ENCODE measurements at regions not wholly inside any gene's neighbourhood (a gene's known extent, or its start where the extent isn't known, plus 50 kb on each side); places are given as distances from the start of the nearest gene placed in this dataset.
A peak's percentile ranks its signal among the peaks of the same experiment; 100 is the strongest.

DNA sequence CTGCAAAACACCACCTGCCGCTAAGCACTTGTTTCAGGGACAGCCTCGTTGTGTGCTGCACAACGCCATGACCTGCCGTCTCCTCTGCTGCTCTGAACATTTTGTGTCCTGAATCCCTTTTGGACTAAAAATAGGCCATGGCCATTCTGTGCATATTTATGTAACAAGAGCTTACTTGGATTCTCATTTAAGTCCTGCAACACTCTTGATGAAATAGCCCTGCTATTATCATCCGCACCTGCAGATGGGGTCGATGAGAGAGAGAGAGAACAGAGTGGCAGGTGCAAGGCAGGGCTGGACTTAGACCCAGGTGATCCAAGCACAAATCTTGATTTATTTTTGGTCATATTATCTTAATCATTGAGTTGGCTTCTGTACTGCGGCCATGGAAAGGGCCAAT is 121.2 kb upstream of the PRKCQ start:
- dilution Hi-C loops (cut with MboI; ENCODE audit: extremely low pct_ligation_motif_present, low sequenced_read_pairs) (no loop called here), intact Hi-C loops (cut with micrococcal nuclease) (no loop called here)
- Histone ChIP-seq H3K9me3 (replicated peaks; ENCODE audit: control insufficient read depth, insufficient read depth, low read length) (no peaks in the 10 kb centered on the region), H3K27ac (ENCODE audit: insufficient read depth, low read depth, low read length) (no peak overlapping the region), H4K20me1 (replicated peaks; ENCODE audit: control insufficient read depth, extremely low read depth, insufficient read depth, low read length) (no peaks in the 10 kb centered on the region), H3K36me3 (ENCODE audit: control insufficient read depth in 2 of 2, extremely low read depth in 1 of 2, insufficient read depth in 2 of 2, low read length in 2 of 2) (no peaks in the 10 kb centered on the region), H3K27me3 (ENCODE audit: control insufficient read depth in 2 of 2, insufficient read depth in 2 of 2, low read length in 2 of 2) (peaks cover 0 to 2% of the 10 kb centered on the region in 2 experiments), H3K4me2 (ENCODE audit: insufficient read depth, low read length) (no peak overlapping the region), H3K9ac (replicated peaks; ENCODE audit: extremely low read depth, insufficient read depth, low read length) (no peak overlapping the region), H2AFZ (ENCODE audit: low read depth, low read length) (no peak overlapping the region), H3K4me1 (ENCODE audit: control insufficient read depth, extremely low read depth, insufficient read depth, low read length) (no peaks in the 10 kb centered on the region), H3K4me3 (replicated peaks in 1 of 3; ENCODE audit: insufficient read depth in 1 of 3, low read depth in 1 of 3, low read length in 3 of 3) (no peak overlapping the region), H3K79me2 (ENCODE audit: control insufficient read depth, insufficient read depth, low read length) (no peaks in the 10 kb centered on the region), H3K9me1 (replicated peaks; ENCODE audit: control insufficient read depth, extremely low read depth, insufficient read depth, low read length) (no peaks in the 10 kb centered on the region)
- TF ChIP-seq, protein P1, sequence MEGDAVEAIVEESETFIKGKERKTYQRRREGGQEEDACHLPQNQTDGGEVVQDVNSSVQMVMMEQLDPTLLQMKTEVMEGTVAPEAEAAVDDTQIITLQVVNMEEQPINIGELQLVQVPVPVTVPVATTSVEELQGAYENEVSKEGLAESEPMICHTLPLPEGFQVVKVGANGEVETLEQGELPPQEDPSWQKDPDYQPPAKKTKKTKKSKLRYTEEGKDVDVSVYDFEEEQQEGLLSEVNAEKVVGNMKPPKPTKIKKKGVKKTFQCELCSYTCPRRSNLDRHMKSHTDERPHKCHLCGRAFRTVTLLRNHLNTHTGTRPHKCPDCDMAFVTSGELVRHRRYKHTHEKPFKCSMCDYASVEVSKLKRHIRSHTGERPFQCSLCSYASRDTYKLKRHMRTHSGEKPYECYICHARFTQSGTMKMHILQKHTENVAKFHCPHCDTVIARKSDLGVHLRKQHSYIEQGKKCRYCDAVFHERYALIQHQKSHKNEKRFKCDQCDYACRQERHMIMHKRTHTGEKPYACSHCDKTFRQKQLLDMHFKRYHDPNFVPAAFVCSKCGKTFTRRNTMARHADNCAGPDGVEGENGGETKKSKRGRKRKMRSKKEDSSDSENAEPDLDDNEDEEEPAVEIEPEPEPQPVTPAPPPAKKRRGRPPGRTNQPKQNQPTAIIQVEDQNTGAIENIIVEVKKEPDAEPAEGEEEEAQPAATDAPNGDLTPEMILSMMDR (IDR thresholded peaks at IDR 0.05; ENCODE audit: extremely low read depth in 1 of 2, insufficient read depth in 1 of 2, low read depth in 1 of 2, low read length in 2 of 2), result peak in 1 of 2 donors; percentile 26
- no peak for TF ChIP-seq FOS (IDR thresholded peaks at IDR 0.05; ENCODE audit: borderline replicate concordance, insufficient read depth, low read length)
- no TSS peak for BruUV-seq (replicated peaks)
- peak; percentile 26 for DNase-seq (ENCODE audit: low read depth, low spot score)
- FAIRE-seq, result no peak
- ChIA-PET POLR2A (no interaction called here), CTCF (no interaction called here)

DNA sequence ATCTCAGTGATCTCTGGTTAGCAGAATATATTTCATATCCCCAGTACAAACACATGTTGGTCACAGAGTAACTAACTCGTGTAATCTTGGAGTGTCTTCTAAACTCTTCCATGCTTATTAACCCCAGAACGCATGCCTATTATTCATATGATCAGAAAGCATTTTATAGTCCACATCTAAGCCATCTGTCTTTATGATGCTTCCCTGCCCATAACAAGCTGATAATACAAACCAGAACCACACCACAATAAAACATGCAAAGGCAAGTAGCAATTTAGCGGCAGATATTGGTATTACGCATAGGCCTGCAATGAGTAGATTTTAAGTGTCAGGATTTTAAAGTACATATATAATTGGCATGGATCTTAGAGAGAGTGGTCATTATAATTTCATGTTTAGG is 120.0 kb upstream of the PRKCQ start:
- no peaks in the 10 kb centered on the region for H4K20me1 ChIP-seq (replicated peaks; ENCODE audit: control insufficient read depth, extremely low read depth, insufficient read depth, low read length)
- ChIA-PET CTCF (interaction anchor here (1.1 kb wide), 1 partner anchor 22 kb away, joined by 3 read pairs; no protein-coding TSS in a partner anchor), POLR2A (no interaction called here)
- no peak overlapping the region for H3K4me3 ChIP-seq (replicated peaks in 1 of 3; ENCODE audit: insufficient read depth in 1 of 3, low read depth in 1 of 3, low read length in 3 of 3)
- intact Hi-C loops (cut with micrococcal nuclease) (no loop called here), dilution Hi-C loops (cut with MboI; ENCODE audit: extremely low pct_ligation_motif_present, low sequenced_read_pairs) (no loop called here)
- H3K79me2 ChIP-seq (ENCODE audit: control insufficient read depth, insufficient read depth, low read length), result no peaks in the 10 kb centered on the region
- DNase-seq (ENCODE audit: low read depth, low spot score) (no peak), FAIRE-seq (no peak)
- no peaks in the 10 kb centered on the region for H3K9me3 ChIP-seq (replicated peaks; ENCODE audit: control insufficient read depth, insufficient read depth, low read length)
- no peaks in the 10 kb centered on the region for H3K9me1 ChIP-seq (replicated peaks; ENCODE audit: control insufficient read depth, extremely low read depth, insufficient read depth, low read length)
- H2AFZ ChIP-seq (ENCODE audit: low read depth, low read length), result no peak overlapping the region
- H3K36me3 ChIP-seq (ENCODE audit: control insufficient read depth in 2 of 2, extremely low read depth in 1 of 2, insufficient read depth in 2 of 2, low read length in 2 of 2), result no peaks in the 10 kb centered on the region
- no peak overlapping the region for H3K27ac ChIP-seq (ENCODE audit: insufficient read depth, low read depth, low read length)
- no peak overlapping the region for H3K9ac ChIP-seq (replicated peaks; ENCODE audit: extremely low read depth, insufficient read depth, low read length)
- H3K27me3 ChIP-seq (ENCODE audit: control insufficient read depth in 2 of 2, insufficient read depth in 2 of 2, low read length in 2 of 2), result peaks cover 0 to 2% of the 10 kb centered on the region in 2 experiments
- no peak overlapping the region for H3K4me2 ChIP-seq (ENCODE audit: insufficient read depth, low read length)
- no peaks in the 10 kb centered on the region for H3K4me1 ChIP-seq (ENCODE audit: control insufficient read depth, extremely low read depth, insufficient read depth, low read length)
- BruUV-seq (replicated peaks), result no TSS peak
- TF ChIP-seq EZH2 (IDR thresholded peaks at IDR 0.05; ENCODE audit: borderline replicate concordance, low read depth, low read length, severe bottlenecking), result no peak
